ENCODE measurements at regions not wholly inside any gene's neighbourhood (a gene's known extent, or its start where the extent isn't known, plus 50 kb on each side); places are given as distances from the start of the nearest gene placed in this dataset.

GRCh38 chr13:37306778-37307544, 201.5 kb upstream of the CSNK1A1L start:
- no peaks in the 10 kb centered on the region for H3K36me3 ChIP-seq (ENCODE audit: insufficient read depth, insufficient read length, low read length)
- H3K9me3 ChIP-seq (ENCODE audit: insufficient read depth, low read length), result no peaks in the 10 kb centered on the region
- H3K27me3 ChIP-seq (ENCODE audit: insufficient read depth, insufficient read length), result no peaks in the 10 kb centered on the region
- no peak for DNase-seq (ENCODE audit: low read depth, low spot score)
- TF ChIP-seq ZNF274 (IDR thresholded peaks at IDR 0.05; ENCODE audit: low read depth, low read length) (no peak), YY1 (IDR thresholded peaks at IDR 0.05; ENCODE audit: insufficient read depth, insufficient read length) (no peak), SUZ12 (IDR thresholded peaks at IDR 0.05; ENCODE audit: extremely low read depth, insufficient read depth, insufficient read length) (no peak)
- no peaks in the 10 kb centered on the region for H3K4me1 ChIP-seq (ENCODE audit: insufficient read depth, insufficient read length)
- no peak overlapping the region for H3K4me3 ChIP-seq (ENCODE audit: insufficient read length, low read depth)
- no peak overlapping the region for H3K9ac ChIP-seq (ENCODE audit: insufficient read length, low read depth)

- Histone ChIP-seq H3K9ac (ENCODE audit: insufficient read length, low read depth) (no peak overlapping the region), H3K36me3 (ENCODE audit: insufficient read depth, insufficient read length, low read length) (no peaks in the 10 kb centered on the region), H3K9me3 (ENCODE audit: insufficient read depth, low read length) (no peaks in the 10 kb centered on the region), H3K27me3 (ENCODE audit: insufficient read depth, insufficient read length) (no peaks in the 10 kb centered on the region), H3K4me3 (ENCODE audit: insufficient read length, low read depth) (no peak overlapping the region), H3K4me1 (ENCODE audit: insufficient read depth, insufficient read length) (no peaks in the 10 kb centered on the region)
- TF ChIP-seq YY1 (IDR thresholded peaks at IDR 0.05; ENCODE audit: insufficient read depth, insufficient read length) (no peak), ZNF274 (IDR thresholded peaks at IDR 0.05; ENCODE audit: low read depth, low read length) (no peak), SUZ12 (IDR thresholded peaks at IDR 0.05; ENCODE audit: extremely low read depth, insufficient read depth, insufficient read length) (no peak)
- DNase-seq (ENCODE audit: low read depth, low spot score), result no peak
Observed at GRCh38 chr13:37303606-37304005, 198.1 kb upstream of the CSNK1A1L start.

DNA sequence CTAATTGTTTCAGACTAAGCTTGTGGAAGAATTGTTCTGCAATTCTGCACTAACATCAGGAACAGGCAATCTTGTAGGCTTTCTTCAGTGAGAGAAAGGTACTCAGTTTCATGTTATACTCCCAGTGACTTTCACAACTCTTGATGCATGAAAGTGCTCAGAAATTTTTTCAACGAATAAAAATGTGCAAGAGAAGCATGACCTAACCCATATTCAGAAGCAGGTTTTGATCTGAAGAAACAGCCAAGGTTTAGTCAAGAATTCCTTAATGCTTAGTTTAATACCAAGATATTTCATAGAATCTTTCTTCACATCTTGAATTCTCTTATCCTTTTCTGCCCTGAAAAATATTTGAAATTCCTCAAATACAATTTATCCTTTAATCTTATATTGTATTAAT, 197.2 kb upstream of the CSNK1A1L start:
- Histone ChIP-seq H3K9me3 (ENCODE audit: insufficient read depth, low read length) (no peaks in the 10 kb centered on the region), H3K4me3 (ENCODE audit: insufficient read length, low read depth) (no peak overlapping the region), H3K9ac (ENCODE audit: insufficient read length, low read depth) (no peak overlapping the region), H3K4me1 (ENCODE audit: insufficient read depth, insufficient read length) (no peaks in the 10 kb centered on the region), H3K27me3 (ENCODE audit: insufficient read depth, insufficient read length) (no peaks in the 10 kb centered on the region), H3K36me3 (ENCODE audit: insufficient read depth, insufficient read length, low read length) (no peaks in the 10 kb centered on the region)
- TF ChIP-seq SUZ12 (IDR thresholded peaks at IDR 0.05; ENCODE audit: extremely low read depth, insufficient read depth, insufficient read length) (no peak), ZNF274 (IDR thresholded peaks at IDR 0.05; ENCODE audit: low read depth, low read length) (no peak), YY1 (IDR thresholded peaks at IDR 0.05; ENCODE audit: insufficient read depth, insufficient read length) (no peak)
- DNase-seq (ENCODE audit: low read depth, low spot score), result no peak

GRCh38 chr13:37295573-37295972, 190.1 kb upstream of the CSNK1A1L start:
- TF ChIP-seq ZNF274 (IDR thresholded peaks at IDR 0.05; ENCODE audit: low read depth, low read length) (no peak), SUZ12 (IDR thresholded peaks at IDR 0.05; ENCODE audit: extremely low read depth, insufficient read depth, insufficient read length) (no peak), YY1 (IDR thresholded peaks at IDR 0.05; ENCODE audit: insufficient read depth, insufficient read length) (no peak)
- no peak overlapping the region for H3K9ac ChIP-seq (ENCODE audit: insufficient read length, low read depth)
- no peaks in the 10 kb centered on the region for H3K27me3 ChIP-seq (ENCODE audit: insufficient read depth, insufficient read length)
- no peak overlapping the region for H3K4me3 ChIP-seq (ENCODE audit: insufficient read length, low read depth)
- H3K4me1 ChIP-seq (ENCODE audit: insufficient read depth, insufficient read length), result no peaks in the 10 kb centered on the region
- no peak for DNase-seq (ENCODE audit: low read depth, low spot score)
- H3K36me3 ChIP-seq (ENCODE audit: insufficient read depth, insufficient read length, low read length), result no peaks in the 10 kb centered on the region
- H3K9me3 ChIP-seq (ENCODE audit: insufficient read depth, low read length), result no peaks in the 10 kb centered on the region

DNA sequence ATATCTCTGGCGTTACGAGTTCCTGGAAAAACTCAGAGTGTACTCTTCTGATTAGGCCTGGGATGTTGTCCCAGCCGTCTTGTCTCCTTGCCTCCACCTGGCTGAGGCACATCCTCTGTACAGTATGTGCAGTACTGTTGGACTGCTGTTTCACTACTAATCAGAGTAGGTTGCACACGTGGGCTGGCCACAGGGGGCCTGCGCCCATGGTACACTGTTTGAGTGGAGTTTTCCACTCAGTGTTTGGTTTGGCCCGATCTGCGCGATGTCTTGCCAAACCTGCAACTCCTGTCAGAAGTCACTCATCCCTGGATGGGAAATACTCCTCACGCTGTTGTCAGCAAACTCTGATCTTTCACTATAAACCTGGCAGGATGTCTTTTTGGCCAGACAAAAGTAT, 189.6 kb upstream of the CSNK1A1L start:
- Histone ChIP-seq H3K9me3 (ENCODE audit: insufficient read depth, low read length) (no peaks in the 10 kb centered on the region), H3K27me3 (ENCODE audit: insufficient read depth, insufficient read length) (no peaks in the 10 kb centered on the region), H3K4me1 (ENCODE audit: insufficient read depth, insufficient read length) (no peaks in the 10 kb centered on the region), H3K4me3 (ENCODE audit: insufficient read length, low read depth) (no peak overlapping the region), H3K36me3 (ENCODE audit: insufficient read depth, insufficient read length, low read length) (no peaks in the 10 kb centered on the region), H3K9ac (ENCODE audit: insufficient read length, low read depth) (no peak overlapping the region)
- TF ChIP-seq YY1 (IDR thresholded peaks at IDR 0.05; ENCODE audit: insufficient read depth, insufficient read length) (no peak), SUZ12 (IDR thresholded peaks at IDR 0.05; ENCODE audit: extremely low read depth, insufficient read depth, insufficient read length) (no peak), ZNF274 (IDR thresholded peaks at IDR 0.05; ENCODE audit: low read depth, low read length) (no peak)
- no peak for DNase-seq (ENCODE audit: low read depth, low spot score)

GRCh38 chr13:37294472-37294871, 189.0 kb upstream of the CSNK1A1L start:
- Histone ChIP-seq H3K4me1 (ENCODE audit: insufficient read depth, insufficient read length) (no peaks in the 10 kb centered on the region), H3K9me3 (ENCODE audit: insufficient read depth, low read length) (no peaks in the 10 kb centered on the region), H3K27me3 (ENCODE audit: insufficient read depth, insufficient read length) (no peaks in the 10 kb centered on the region), H3K36me3 (ENCODE audit: insufficient read depth, insufficient read length, low read length) (no peaks in the 10 kb centered on the region), H3K9ac (ENCODE audit: insufficient read length, low read depth) (no peak overlapping the region), H3K4me3 (ENCODE audit: insufficient read length, low read depth) (no peak overlapping the region)
- no peak for TF ChIP-seq SUZ12 (IDR thresholded peaks at IDR 0.05; ENCODE audit: extremely low read depth, insufficient read depth, insufficient read length)
- no peak for TF ChIP-seq ZNF274 (IDR thresholded peaks at IDR 0.05; ENCODE audit: low read depth, low read length)
- no peak for TF ChIP-seq YY1 (IDR thresholded peaks at IDR 0.05; ENCODE audit: insufficient read depth, insufficient read length)
- no peak for DNase-seq (ENCODE audit: low read depth, low spot score)

GRCh38 chr13:37293295-37293694, 187.8 kb upstream of the CSNK1A1L start:
- no peak overlapping the region for H3K4me3 ChIP-seq (ENCODE audit: insufficient read length, low read depth)
- TF ChIP-seq ZNF274 (IDR thresholded peaks at IDR 0.05; ENCODE audit: low read depth, low read length) (no peak), YY1 (IDR thresholded peaks at IDR 0.05; ENCODE audit: insufficient read depth, insufficient read length) (no peak), SUZ12 (IDR thresholded peaks at IDR 0.05; ENCODE audit: extremely low read depth, insufficient read depth, insufficient read length) (no peak)
- DNase-seq (ENCODE audit: low read depth, low spot score), result no peak
- H3K36me3 ChIP-seq (ENCODE audit: insufficient read depth, insufficient read length, low read length), result no peaks in the 10 kb centered on the region
- no peak overlapping the region for H3K9ac ChIP-seq (ENCODE audit: insufficient read length, low read depth)
- H3K4me1 ChIP-seq (ENCODE audit: insufficient read depth, insufficient read length), result no peaks in the 10 kb centered on the region
- no peaks in the 10 kb centered on the region for H3K27me3 ChIP-seq (ENCODE audit: insufficient read depth, insufficient read length)
- H3K9me3 ChIP-seq (ENCODE audit: insufficient read depth, low read length), result no peaks in the 10 kb centered on the region

Data from NT2/D1 (cell line).